Stimulated activated CD4-positive, alpha-beta T cell treated with anti-CD3 and anti-CD28 coated beads, Interleukin-4, amount 100 ng/mL, for 24 hours (primary cell): ENCODE measurements at regions not wholly inside any gene's neighbourhood (a gene's known extent, or its start where the extent isn't known, plus 50 kb on each side); places are given as distances from the start of the nearest gene placed in this dataset.

Experiments
- DNase-seq: peaks from one replicate; pipeline ENCODE4 v3.0.0-alpha.2; 2020

DNA sequence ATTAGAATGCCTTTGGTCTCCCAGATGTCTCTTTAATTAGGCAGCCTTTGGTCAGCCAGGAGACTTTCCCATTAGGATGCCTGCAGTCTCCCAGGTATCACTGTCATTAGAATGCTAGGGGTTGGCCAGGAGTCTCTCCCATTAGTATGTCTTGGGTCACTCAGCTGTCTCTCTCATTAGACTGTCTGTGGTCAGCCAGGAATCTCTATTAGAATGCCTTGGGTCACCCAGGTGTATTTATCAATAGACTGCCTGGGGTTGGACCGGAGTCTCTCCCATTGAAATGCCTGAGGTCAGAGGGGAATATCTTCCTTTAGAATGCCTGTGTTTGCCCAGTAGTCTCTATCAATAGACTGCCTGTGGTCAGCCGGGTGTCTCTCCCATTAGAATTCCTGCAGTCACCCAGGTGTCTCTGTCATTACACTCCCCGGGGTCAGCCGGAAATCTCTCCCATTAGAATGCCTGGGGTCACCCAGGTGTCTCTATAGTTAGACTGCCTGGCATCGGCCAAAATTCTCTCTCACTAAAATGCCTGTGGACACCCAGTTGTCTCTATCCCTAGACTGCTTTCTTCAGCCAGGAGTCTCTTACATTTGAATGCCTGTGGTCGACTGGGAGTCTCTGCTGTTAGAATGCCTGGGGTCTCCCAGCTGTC, 1460.3 kb downstream of the UQCRFS1 start:
- DNase-seq, result no peak

DNA sequence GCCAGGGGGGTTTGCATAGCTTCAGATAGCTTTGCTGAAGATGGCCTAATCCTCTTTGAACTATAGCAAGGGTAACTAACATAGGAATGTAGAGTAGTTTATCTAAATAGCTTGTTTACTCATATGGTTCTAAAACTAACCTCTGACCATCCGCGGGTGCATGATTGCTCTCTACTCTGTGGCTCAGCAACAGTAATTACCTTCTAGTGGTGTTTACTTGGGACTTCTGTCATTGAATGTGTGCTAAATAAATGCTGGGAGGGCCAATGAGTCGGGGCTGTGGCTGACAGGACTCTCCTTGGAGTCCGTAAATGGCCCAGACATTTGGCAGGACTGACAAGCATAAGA, 1461.9 kb downstream of the UQCRFS1 start:
- no peak for DNase-seq

GRCh38 chr19:27750391-27751043, 1462.4 kb downstream of the UQCRFS1 start:
- no peak for DNase-seq

GRCh38 chr19:27748551-27749152, 1464.3 kb downstream of the UQCRFS1 start:
- DNase-seq, result no peak

- DNase-seq, result no peak
Observed at GRCh38 chr19:27746691-27747380, 1466.1 kb downstream of the UQCRFS1 start.

- no peak for DNase-seq
Observed at GRCh38 chr19:27745978-27746542, 1466.9 kb downstream of the UQCRFS1 start.

DNA sequence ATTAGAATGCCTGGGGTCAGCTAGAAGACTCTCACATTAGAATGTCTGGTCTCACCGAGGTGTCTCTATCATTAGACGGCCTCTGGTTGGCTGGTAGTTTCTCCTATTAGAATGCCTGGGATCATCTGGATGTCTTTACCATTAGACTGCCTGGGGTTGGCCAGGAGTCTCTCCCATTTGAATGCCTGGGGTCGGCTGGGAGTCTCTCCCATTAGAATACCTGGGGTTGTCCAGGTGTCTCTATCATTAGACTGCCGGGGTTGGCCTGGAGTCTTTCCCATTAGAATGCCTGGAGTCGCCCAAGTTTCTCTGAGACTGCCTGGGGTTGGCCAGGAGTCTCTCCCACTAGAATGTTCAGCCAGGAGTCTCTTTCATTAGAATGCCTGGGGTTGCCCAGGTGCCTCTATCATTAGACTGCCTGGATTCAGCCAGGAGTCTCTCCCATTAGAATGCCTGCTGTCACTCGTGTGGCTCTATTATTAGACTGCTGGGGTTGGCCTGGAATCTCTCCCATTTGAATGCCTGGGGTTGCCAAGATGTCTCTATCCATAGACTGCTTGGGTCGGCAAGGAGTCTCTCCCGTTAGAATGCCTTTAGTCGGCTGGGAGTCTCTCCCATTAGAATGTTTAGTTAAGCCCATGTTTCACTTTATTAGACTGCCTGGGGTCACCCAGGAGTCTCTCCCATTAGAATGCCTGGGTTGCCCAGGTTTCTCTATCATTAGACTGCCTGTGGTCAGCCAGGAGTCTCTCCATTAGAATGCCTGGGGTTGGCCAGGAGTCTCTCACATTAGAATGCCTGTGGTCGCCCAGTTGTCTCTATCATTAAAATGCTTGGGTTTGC, 1467.8 kb downstream of the UQCRFS1 start:
- no peak for DNase-seq

GRCh38 chr19:27742041-27742440, 1470.9 kb downstream of the UQCRFS1 start:
- no peak for DNase-seq

DNA sequence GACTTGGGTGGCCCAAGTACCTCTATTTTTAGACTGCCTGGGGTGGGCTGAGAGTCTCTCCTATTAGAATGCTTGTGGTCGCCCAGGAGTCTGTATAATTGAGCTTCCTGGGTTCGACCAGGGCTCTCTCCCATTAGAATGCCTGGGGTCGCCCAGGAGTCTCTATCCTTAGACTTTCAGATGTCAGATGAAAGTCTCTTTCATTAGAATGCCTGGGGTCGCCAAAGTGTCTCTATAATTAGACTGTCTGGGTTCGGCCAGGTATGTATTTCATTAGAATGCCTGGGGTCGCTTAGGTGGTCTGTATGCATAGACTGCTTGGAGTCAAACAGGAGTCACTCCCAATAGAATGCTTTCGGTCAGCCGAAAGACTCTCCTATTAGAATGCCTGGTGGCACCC, 1471.7 kb downstream of the UQCRFS1 start:
- no peak for DNase-seq

- no peak for DNase-seq
Observed at GRCh38 chr19:27740396-27740795, 1472.6 kb downstream of the UQCRFS1 start.

DNA sequence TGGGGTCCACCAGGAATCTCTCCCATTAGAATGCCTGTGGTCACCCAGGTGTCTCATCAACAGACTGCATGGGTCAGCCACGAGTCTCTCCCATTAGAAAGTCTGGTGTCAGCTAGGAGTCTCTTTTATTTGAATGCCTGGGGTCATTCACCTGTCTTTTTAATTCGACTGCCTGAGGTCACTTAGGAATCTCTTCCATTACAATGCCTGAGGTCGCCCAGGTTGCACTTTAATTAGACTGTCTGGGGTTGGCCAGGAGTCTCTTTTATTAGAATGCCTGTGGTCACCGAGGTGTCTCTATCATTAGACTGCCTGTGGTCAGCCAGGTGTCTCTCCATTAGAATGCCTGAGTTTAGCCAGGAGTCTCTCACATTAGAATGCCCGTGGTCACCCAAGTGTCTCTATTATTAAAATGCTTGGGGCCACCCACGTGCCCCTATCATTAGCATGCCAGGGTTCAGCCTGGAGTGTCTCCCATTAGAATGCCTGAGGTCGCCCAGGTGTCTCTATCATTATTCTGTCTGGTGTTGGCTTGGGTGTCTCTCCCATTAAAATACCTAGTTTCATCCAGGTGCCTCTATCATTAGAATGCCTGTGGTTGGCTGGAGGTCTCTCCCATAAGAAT, 1474.3 kb downstream of the UQCRFS1 start:
- DNase-seq, result no peak

DNA sequence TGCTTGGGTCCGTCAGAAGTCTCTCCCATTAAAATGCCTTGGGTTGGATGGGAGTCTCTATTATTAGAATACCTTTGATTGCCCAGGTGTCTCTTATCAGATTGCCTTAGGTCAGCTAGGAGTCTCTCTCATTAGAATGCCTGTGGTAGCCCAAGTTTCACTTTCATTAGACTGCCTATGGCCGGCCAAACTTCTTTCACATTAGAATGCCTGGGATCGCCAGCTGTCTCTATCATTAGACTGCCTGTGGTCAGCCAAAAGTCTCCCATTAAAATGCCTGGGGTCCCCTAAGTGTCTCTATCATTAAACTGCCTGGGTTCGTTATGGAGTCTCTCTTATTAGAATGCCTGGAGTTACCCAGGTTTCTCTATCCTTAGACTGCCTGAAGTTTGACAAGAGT, 1476.7 kb downstream of the UQCRFS1 start:
- DNase-seq, result no peak

GRCh38 chr19:27735314-27735713, 1477.6 kb downstream of the UQCRFS1 start:
- no peak for DNase-seq

DNA sequence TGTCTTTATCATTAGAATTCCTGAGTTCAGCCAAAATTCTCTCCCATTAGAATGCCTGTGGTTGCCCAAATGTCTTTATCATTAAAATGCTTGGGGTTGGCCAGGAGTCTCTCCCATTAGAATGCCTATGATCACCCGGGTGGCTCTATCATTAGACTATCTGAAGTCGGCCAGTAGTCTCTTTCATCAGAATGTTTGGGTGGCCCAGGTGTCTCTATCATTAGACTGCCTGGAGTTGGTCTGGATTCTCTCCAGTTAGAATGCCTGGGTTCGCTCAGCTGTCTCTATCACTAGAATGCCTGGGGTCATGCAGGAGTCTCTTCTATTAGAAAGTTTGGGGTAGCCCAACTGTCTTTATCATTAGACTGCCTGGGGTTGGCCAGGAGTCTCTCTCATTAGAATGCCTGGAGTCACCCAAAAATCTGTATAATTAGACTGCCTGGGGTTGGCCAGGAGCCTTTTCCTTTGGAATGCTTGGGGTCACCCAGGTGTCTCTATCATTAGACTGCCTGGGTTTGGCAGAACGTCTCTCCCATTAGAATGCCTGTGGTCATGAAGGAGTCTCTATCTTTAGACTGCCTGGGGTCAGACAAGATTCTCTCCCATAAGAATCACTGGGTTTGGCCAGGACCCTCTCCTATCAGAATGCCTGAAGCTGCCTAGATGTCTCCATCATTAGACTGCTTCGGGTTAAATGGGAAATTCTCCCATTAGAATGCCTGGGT, 1478.3 kb downstream of the UQCRFS1 start:
- DNase-seq, result no peak

DNA sequence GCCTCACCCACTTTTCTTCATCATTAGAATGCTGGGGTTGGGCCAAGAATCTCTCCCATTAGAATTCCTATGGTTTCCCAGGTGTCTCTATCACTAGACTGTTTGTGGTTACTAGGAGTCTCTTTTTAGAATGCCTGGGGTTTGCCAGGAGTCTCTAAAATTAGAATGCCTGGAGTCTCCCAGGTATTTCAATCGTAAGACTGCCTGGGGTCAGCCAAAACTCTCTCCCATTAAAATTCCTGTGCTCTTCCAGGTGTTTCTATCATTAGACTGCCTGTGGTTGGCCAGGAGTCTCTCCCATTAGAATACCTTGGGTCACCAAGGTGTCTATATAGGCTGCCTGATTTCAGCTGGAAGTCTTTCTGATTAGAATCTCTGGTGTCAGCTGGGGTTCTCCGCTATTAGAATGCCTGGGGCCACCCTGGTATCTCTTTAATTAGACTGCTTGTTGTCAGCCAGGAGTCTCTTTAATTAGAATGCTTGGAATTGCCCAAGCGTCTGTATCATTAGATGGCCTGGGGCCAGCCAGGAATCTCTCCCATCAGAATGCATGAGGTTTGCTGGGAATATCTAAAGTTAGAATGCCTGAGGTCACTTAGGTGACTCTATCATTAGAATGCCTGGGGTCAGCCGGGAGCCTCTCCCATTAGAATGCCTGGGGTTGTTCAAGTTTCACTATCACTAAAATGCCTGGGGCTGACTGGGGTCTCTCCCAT, 1479.2 kb downstream of the UQCRFS1 start:
- no peak for DNase-seq

GRCh38 chr19:27729332-27729731, 1483.6 kb downstream of the UQCRFS1 start:
- no peak for DNase-seq

DNA sequence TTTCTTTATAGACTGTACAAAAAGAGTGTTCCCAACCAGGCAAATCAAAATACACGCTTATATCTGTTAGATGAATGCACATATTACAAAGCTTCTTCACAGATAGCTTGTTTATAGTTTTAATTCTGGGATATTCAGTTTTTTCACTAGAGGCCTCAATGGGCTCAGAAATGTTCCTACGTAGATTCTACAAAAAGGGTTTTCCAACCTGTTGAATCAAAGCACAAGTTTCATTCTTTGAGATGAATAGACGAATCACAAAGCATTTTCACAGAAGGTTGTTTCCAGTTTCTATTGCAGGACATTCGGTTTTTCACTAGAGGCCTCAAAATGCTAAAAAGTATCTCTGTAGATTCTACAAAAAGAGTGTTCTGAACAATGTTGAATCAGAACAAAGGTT, 1490.3 kb downstream of the UQCRFS1 start:
- no peak for DNase-seq

DNA sequence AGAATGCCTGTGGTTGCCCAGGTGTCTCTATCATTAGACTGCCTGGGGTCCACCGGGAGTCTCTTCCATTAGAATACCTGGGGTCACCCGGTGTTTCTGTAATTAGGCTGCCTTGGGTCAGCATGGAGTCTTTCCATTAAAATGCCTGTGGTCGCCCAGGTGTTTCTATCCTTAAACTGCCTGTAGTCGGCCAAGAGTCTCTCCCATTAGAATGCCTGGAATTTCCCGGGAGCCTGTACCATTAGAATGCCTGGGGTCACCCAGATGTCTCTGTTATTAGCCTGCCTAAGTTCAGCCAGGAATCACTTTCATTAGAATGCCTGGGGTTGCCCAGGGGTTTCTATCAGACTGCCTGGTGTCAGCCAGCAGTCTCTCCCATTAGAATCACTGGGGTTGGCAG, 1492.8 kb downstream of the UQCRFS1 start:
- DNase-seq, result no peak

- no peak for DNase-seq
Observed at GRCh38 chr19:27719034-27719433, 1493.9 kb downstream of the UQCRFS1 start.

DNA sequence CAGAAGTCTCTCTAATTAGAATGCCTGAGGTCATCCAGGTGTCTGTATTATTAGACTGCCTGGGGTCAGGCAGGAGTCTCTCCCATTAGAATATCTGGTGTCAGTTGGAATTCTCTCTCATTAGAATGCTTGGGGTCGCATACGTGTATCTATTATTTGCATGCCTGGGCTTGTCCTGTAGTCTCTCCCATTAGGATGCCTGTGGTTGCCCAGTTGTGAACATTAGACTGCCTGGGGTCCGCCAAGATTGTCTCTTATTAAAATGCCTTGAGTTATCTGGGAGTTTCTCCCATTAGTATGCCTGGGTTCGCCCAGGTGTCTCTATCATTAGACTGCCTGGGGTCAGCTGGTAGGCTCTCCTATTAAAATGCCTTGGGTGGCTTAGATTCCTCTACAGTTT, 1494.7 kb downstream of the UQCRFS1 start:
- no peak for DNase-seq

DNA sequence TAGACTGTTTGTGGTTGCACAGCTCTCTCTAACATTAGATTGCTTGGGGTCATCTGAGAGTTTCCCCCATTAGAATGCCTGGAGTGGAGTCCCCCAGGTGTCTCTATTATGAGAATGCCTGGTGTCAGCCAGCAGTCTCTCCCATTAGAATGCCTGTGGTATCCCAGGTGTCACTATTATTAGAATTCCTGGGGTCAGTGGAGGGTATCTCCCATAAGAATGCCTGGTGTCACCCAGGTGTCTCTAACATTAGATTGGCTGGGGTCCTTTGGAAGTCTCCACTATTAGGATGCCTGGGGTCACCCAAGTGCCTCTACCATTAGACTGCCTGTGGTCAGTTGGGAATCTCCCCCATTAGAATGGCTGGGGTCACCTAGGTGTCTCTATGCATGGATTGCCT, 1495.1 kb downstream of the UQCRFS1 start:
- DNase-seq, result no peak
